A549 (cell line): ENCODE measurements at regions not wholly inside any gene's neighbourhood (a gene's known extent, or its start where the extent isn't known, plus 50 kb on each side); places are given as distances from the start of the nearest gene placed in this dataset.

Experiments used
- ATAC-seq, 2 experiments: fragments of 200-7000 bp in 1 of 2; fragments of >200 bp in 1 of 2; cut with Nextera tagmentation in 1 of 2; cut with Tn5 transposase in 1 of 2; 3 replicates each; pipeline versions ENCODE4 v1.8.0 to v1.9.1; 2018 to 2020; ENCODE audit warnings: mild to moderate bottlenecking in 1 of 2, moderate library complexity in 1 of 2
- CTCF ChIA-PET: fragments of 300-600 bp; sonication (Branson Sonifier 250); formaldehyde crosslinking; extraction: SDS; loops from one replicate; lab custom pipeline; 2021; ENCODE audit warnings: antibody characterized with exemption, inconsistent platforms; lab: Yijun Ruan, JAX
- POLR2A ChIA-PET: fragments of 350-600 bp; formaldehyde crosslinking; extraction: SDS; loops from one replicate; lab custom pipeline; 2021; ENCODE audit warnings: antibody characterized with exemption, inconsistent platforms; lab: Yijun Ruan, JAX
- DNase-seq, 2 experiments: peaks; one replicate each; pipeline versions ENCODE4 v3.0.0 to v3.0.0-alpha.2; 2011 to 2016; ENCODE audit warnings: low read depth in 1 of 2, low spot score in 1 of 2
- FAIRE-seq: peaks from 2 replicates; lab custom pipeline; 2011; peaks lifted over from hg19 to GRCh38; lab: Jason Lieb, UNC
- H3K27ac ChIP-seq, 2 experiments: fragments of >200 bp; sonication (Bioruptor Twin); formaldehyde crosslinking; 3 replicates each; pipeline ENCODE4 v1.5.1; 2016 to 2017
- H3K4me1 ChIP-seq: fragments of >200 bp; sonication (Bioruptor Twin); formaldehyde crosslinking; 3 replicates; pipeline ENCODE4 v1.6.1; 2016
- H3K4me2 ChIP-seq: fragments of >200 bp; sonication (Bioruptor Twin); formaldehyde crosslinking; 3 replicates; pipeline ENCODE4 v1.6.1; 2016
- H3K4me3 ChIP-seq: fragments of >200 bp; sonication (Bioruptor Twin); formaldehyde crosslinking; 3 replicates; pipeline ENCODE4 v1.5.1; 2016
- H3K9me3 ChIP-seq: fragments of >200 bp; sonication (Bioruptor Twin); formaldehyde crosslinking; 3 replicates; pipeline ENCODE4 v1.6.1; 2016
- CEBPB ChIP-seq, 2 experiments: fragments of >200 bp in 1 of 2; sonication (Bioruptor Twin) in 1 of 2; formaldehyde crosslinking in 1 of 2; IDR thresholded peaks; 2 replicates each; pipeline ENCODE4 v1.6.1; 2012 to 2016
- E2F6 ChIP-seq: IDR thresholded peaks from 2 replicates; pipeline ENCODE4 v1.6.1; 2012; ENCODE audit warnings: low read depth, borderline replicate concordance
- EHF ChIP-seq: fragments of 250-450 bp; sonication (Bioruptor Pico); IDR thresholded peaks from 2 replicates; pipeline ENCODE4 v1.5.0; 2020; ENCODE audit warnings: mild to moderate bottlenecking
- EHMT2 ChIP-seq: fragments of 200-600 bp; sonication (generic); IDR thresholded peaks from 2 replicates; pipeline ENCODE4 v1.6.1; 2016; ENCODE audit warnings: antibody characterized with exemption, low read depth, mild to moderate bottlenecking, moderate library complexity
- FOSL2 ChIP-seq, 2 experiments: fragments of 450-650 bp in 1 of 2; fragments of >200 bp in 1 of 2; sonication (Bioruptor Twin) in 1 of 2; formaldehyde crosslinking; IDR thresholded peaks; 2 replicates each; pipeline versions ENCODE4 v1.5.0 to v1.6.1; 2016 to 2020; ENCODE audit warnings: mild to moderate bottlenecking in 1 of 2, moderate library complexity in 1 of 2
- FOXS1 ChIP-seq: fragments of 250-450 bp; sonication (Bioruptor Pico); IDR thresholded peaks from 2 replicates; pipeline ENCODE4 v1.5.0; 2020; ENCODE audit warnings: mild to moderate bottlenecking, moderate library complexity
- HEYL ChIP-seq: fragments of 250-450 bp; sonication (Bioruptor Pico); IDR thresholded peaks from 2 replicates; pipeline ENCODE4 v1.8.0; 2021; ENCODE audit warnings: mild to moderate bottlenecking, moderate library complexity
- HOXA7 ChIP-seq: fragments of 250-450 bp; sonication (Bioruptor Pico); IDR thresholded peaks from 2 replicates; pipeline ENCODE4 v1.5.0; 2020; ENCODE audit warnings: mild to moderate bottlenecking, moderate library complexity
- JUN ChIP-seq, 2 experiments: fragments of >200 bp; sonication (Bioruptor Twin); formaldehyde crosslinking; IDR thresholded peaks; 2 replicates in 1 of 2; 3 replicates in 1 of 2; pipeline ENCODE4 v1.6.1; 2016 to 2017
- MYC ChIP-seq: IDR thresholded peaks from 2 replicates; pipeline ENCODE4 v1.6.1; 2012; ENCODE audit warnings: mild to moderate bottlenecking, inconsistent platforms, low read length, improper control_type of control experiment, borderline replicate concordance
- NFE2L2 ChIP-seq: fragments of 150-350 bp; conservative IDR thresholded peaks from 2 replicates; pipeline ENCODE4 v1.6.1; 2014; ENCODE audit warnings: low read length
- PHF8 ChIP-seq: fragments of 200-600 bp; sonication (generic); IDR thresholded peaks from 2 replicates; pipeline ENCODE4 v1.6.1; 2016; ENCODE audit warnings: low read depth, mild to moderate bottlenecking, antibody characterized with exemption, moderate library complexity, borderline replicate concordance
- POLR2A ChIP-seq: IDR thresholded peaks from 2 replicates; pipeline ENCODE4 v1.6.1; 2012; ENCODE audit warnings: mild to moderate bottlenecking, low read length
- POLR2AphosphoS2 ChIP-seq: conservative IDR thresholded peaks from 2 replicates; pipeline ENCODE4 v1.6.1; 2012; ENCODE audit warnings: low read length, improper control_type of control experiment, inconsistent platforms
- RAD21 ChIP-seq, 2 experiments: fragments of >200 bp in 1 of 2; sonication (Bioruptor Twin) in 1 of 2; formaldehyde crosslinking in 1 of 2; IDR thresholded peaks in 1 of 2; conservative IDR thresholded peaks in 1 of 2; 2 replicates in 1 of 2; 3 replicates in 1 of 2; pipeline ENCODE4 v1.6.1; 2012 to 2018; ENCODE audit warnings: inconsistent platforms in 1 of 2
- RCOR1 ChIP-seq: fragments of 150-350 bp; IDR thresholded peaks from 2 replicates; pipeline ENCODE4 v1.6.1; 2014; ENCODE audit warnings: antibody characterized with exemption, low read length, low read depth
- RFX5 ChIP-seq: fragments of 450-650 bp; IDR thresholded peaks from 2 replicates; pipeline ENCODE4 v1.7.1; 2014; ENCODE audit warnings: antibody characterized with exemption, mild to moderate bottlenecking, moderate library complexity
- SMC3 ChIP-seq: fragments of >200 bp; sonication (Bioruptor Twin); formaldehyde crosslinking; IDR thresholded peaks from 3 replicates; pipeline ENCODE4 v1.6.1; 2018; ENCODE audit warnings: inconsistent platforms
- SREBF2 ChIP-seq: fragments of 450-650 bp; IDR thresholded peaks from 2 replicates; pipeline ENCODE4 v1.6.1; 2014; ENCODE audit warnings: mild to moderate bottlenecking, moderate library complexity
- ZNF302 ChIP-seq: fragments of 250-450 bp; sonication (Bioruptor Pico); IDR thresholded peaks from 2 replicates; pipeline ENCODE4 v1.9.0; 2021; ENCODE audit warnings: inconsistent platforms, mild to moderate bottlenecking, moderate library complexity
- ZSCAN20 ChIP-seq: fragments of 250-450 bp; sonication (Bioruptor Pico); IDR thresholded peaks from 2 replicates; pipeline ENCODE4 v1.8.0; 2022; ENCODE audit warnings: mild to moderate bottlenecking, moderate library complexity
- WGBS: methylation state at CpG from one replicate; pipeline ENCODE4 v1.1.6; 2017; ENCODE audit errors: missing lambda C conversion rate; 5-methylcytosine and 5-hydroxymethylcytosine counted together
- TF ChIP-seq, protein P1 (sequence below): IDR thresholded peaks from 2 replicates; pipeline ENCODE4 v1.6.1; 2012
- TF ChIP-seq, protein P2 (sequence below): fragments of >200 bp; sonication (Bioruptor Twin); formaldehyde crosslinking; IDR thresholded peaks from 3 replicates; pipeline ENCODE4 v1.5.1; 2016
- TF ChIP-seq, protein P3 (sequence below): fragments of 150-350 bp; IDR thresholded peaks from 2 replicates; pipeline ENCODE4 v1.6.1; 2014; ENCODE audit warnings: low read depth, mild to moderate bottlenecking, low read length

DNA sequence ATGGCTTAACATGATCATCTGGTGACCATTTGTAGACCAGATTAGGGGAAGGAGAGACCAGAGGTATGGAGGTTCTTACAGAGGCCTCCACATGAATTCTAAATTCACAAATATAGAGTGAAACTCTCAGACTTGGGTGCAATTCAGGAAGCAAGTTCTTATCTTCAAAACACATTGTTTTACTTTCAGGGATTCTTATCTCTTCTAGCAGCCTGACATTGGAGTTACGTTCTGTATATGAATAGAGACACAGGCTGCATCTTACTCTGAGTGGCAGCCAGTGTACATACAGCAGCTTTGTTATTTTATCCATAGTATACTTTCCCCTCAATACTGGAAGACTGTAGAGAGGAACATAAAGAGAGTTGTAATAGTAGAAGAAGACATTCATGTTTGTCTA is 1331.7 kb upstream of the WWC1 start:
- H3K27ac ChIP-seq, result no peak overlapping the region
- 0% methylated on average over 1 of the region's 1 CpG for WGBS
- ATAC-seq (no peak), FAIRE-seq (no peak), DNase-seq (no peak)
- no peak overlapping the region for H3K4me3 ChIP-seq
- H3K4me1 ChIP-seq, result no peaks in the 10 kb centered on the region
- TF ChIP-seq PHF8, result no peak
- no peak for TF ChIP-seq FOSL2 (IDR thresholded peaks at IDR 0.05)
- no peak for TF ChIP-seq FOSL2 (CRISPR knock-in tag; IDR thresholded peaks at IDR 0.05)
- POLR2A ChIA-PET, result no interaction called here
- no peaks in the 10 kb centered on the region for H3K9me3 ChIP-seq
- CTCF ChIA-PET, result no interaction called here
- no peak overlapping the region for H3K4me2 ChIP-seq

DNA sequence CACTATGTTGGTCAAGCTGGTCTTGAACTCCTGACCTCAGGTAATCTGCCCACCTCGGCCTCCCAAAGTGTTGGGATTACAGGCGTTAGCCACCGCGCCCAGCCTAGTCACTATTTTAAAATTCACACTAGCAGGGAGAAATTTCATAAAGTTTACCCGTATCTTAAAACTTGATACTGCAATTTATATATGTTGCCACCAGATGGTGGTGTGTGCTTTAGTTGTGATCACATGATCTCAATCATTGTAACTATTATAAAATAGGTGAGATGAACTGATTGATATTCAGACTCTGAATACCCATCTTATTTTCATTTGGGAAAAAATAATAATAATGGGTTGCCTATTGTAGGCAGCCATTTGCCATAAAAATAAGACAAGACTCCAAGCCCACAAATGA is 1330.4 kb upstream of the WWC1 start:
- no peak for ATAC-seq
- Histone ChIP-seq H3K9me3 (no peaks in the 10 kb centered on the region), H3K4me1 (no peaks in the 10 kb centered on the region), H3K4me2 (no peak overlapping the region), H3K27ac (no peak overlapping the region), H3K4me3 (no peak overlapping the region)
- TF ChIP-seq EHF (CRISPR knock-in tag), result no peak
- TF ChIP-seq, protein P1, sequence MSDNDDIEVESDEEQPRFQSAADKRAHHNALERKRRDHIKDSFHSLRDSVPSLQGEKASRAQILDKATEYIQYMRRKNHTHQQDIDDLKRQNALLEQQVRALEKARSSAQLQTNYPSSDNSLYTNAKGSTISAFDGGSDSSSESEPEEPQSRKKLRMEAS, result no peak
- no peak for TF ChIP-seq POLR2A
- peak; percentile 47 for TF ChIP-seq SMC3
- no peak for TF ChIP-seq ZSCAN20 (CRISPR knock-in tag)
- no peak for TF ChIP-seq EHMT2
- TF ChIP-seq, protein P2, sequence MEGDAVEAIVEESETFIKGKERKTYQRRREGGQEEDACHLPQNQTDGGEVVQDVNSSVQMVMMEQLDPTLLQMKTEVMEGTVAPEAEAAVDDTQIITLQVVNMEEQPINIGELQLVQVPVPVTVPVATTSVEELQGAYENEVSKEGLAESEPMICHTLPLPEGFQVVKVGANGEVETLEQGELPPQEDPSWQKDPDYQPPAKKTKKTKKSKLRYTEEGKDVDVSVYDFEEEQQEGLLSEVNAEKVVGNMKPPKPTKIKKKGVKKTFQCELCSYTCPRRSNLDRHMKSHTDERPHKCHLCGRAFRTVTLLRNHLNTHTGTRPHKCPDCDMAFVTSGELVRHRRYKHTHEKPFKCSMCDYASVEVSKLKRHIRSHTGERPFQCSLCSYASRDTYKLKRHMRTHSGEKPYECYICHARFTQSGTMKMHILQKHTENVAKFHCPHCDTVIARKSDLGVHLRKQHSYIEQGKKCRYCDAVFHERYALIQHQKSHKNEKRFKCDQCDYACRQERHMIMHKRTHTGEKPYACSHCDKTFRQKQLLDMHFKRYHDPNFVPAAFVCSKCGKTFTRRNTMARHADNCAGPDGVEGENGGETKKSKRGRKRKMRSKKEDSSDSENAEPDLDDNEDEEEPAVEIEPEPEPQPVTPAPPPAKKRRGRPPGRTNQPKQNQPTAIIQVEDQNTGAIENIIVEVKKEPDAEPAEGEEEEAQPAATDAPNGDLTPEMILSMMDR, result peak; percentile 29; the same call in 1 of the 3 replicates
- peak; percentile 37 to 41 for TF ChIP-seq RAD21 (conservative IDR thresholded peaks at IDR 0.05 in 1 of 2, IDR thresholded peaks at IDR 0.05 in 1 of 2)
- TF ChIP-seq SREBF2, result no peak
- TF ChIP-seq CEBPB (IDR thresholded peaks at IDR 0.05), result no peak
- TF ChIP-seq, protein P3, sequence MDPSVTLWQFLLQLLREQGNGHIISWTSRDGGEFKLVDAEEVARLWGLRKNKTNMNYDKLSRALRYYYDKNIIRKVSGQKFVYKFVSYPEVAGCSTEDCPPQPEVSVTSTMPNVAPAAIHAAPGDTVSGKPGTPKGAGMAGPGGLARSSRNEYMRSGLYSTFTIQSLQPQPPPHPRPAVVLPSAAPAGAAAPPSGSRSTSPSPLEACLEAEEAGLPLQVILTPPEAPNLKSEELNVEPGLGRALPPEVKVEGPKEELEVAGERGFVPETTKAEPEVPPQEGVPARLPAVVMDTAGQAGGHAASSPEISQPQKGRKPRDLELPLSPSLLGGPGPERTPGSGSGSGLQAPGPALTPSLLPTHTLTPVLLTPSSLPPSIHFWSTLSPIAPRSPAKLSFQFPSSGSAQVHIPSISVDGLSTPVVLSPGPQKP, result no peak
- POLR2A ChIA-PET, result no interaction called here
- CTCF ChIA-PET, result interaction anchor here (0.6 kb wide), 1 partner anchor 93 kb away, joined by 3 read pairs; no protein-coding TSS in a partner anchor
- WGBS, result 4% methylated on average over 5 of the region's 5 CpGs
- no peak for FAIRE-seq
- peak in 1 of 2 experiments; percentile 12 for DNase-seq

GRCh38 chr5:166961913-166962312 is 1329.5 kb upstream of the WWC1 start:
- DNase-seq, result no peak
- Histone ChIP-seq H3K9me3 (no peaks in the 10 kb centered on the region), H3K4me3 (no peak overlapping the region), H3K4me1 (no peaks in the 10 kb centered on the region), H3K4me2 (no peak overlapping the region), H3K27ac (no peak overlapping the region)
- no peak for ATAC-seq
- no peak for TF ChIP-seq MYC
- TF ChIP-seq HEYL, result no peak
- no peak for TF ChIP-seq CEBPB (IDR thresholded peaks at IDR 0.05)
- no peak for TF ChIP-seq FOXS1 (CRISPR knock-in tag)
- CTCF ChIA-PET, result no interaction called here
- WGBS, result 24% methylated on average over 4 of the region's 4 CpGs
- no peak for FAIRE-seq
- POLR2A ChIA-PET, result no interaction called here

GRCh38 chr5:166962461-166962860 is 1329.0 kb upstream of the WWC1 start:
- no peak for FAIRE-seq
- ChIA-PET CTCF (no interaction called here), POLR2A (no interaction called here)

More at GRCh38 chr5:166962461-166962860, 1329.0 kb upstream of the WWC1 start:
- Histone ChIP-seq H3K27ac (no peak overlapping the region), H3K4me2 (no peak overlapping the region), H3K4me1 (no peaks in the 10 kb centered on the region), H3K9me3 (no peaks in the 10 kb centered on the region), H3K4me3 (no peak overlapping the region)
- no peak for DNase-seq
- 11% methylated on average over 8 of the region's 8 CpGs for WGBS
- TF ChIP-seq POLR2AphosphoS2 (no peak), NFE2L2 (no peak), RFX5 (no peak), RCOR1 (no peak), FOSL2 (IDR thresholded peaks at IDR 0.05) (no peak), FOSL2 (CRISPR knock-in tag; IDR thresholded peaks at IDR 0.05) (no peak), ZNF302 (CRISPR knock-in tag) (no peak), JUN (IDR thresholded peaks at IDR 0.05) (no peak), HOXA7 (CRISPR knock-in tag) (no peak), E2F6 (no peak)
- TF ChIP-seq, protein P2, result no peak
- no peak for ATAC-seq
